ENCODE measurements at regions not wholly inside any gene's neighbourhood (a gene's known extent, or its start where the extent isn't known, plus 50 kb on each side); places are given as distances from the start of the nearest gene placed in this dataset.

DNA sequence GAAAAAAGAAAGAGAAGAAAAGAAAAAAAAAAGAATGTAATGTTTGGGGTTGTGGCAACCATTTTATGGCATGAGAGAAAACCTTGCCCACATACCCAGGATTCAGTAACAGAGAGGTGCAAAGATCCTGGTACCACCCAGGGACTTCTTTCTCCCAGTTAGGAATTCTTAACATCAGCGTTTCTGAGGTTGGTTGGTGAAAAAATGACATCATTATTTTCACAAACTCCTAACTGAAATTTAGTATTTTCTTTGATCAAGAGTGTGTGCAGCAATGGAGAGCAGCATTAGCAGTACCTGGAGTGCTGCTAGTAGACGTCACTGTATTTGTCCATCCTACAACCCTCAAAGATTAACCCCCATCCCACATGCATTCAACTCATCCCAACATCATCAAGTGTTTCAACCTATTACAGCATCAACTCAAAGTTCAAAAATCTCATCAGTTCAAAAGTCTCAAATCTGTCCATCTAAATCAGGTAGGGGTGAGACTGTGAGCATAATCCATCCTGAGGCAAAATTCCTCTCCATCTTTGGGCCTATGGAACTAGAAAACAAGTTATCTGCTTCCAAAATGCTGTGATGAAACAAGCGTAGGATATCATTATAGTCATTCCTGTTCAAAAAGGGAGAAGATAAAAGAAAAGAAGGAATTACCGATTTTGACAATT is 60.1 kb upstream of the MSX2 start:
- DNase-seq: no peak

GRCh38 chr5:174665347-174665746 is 59.0 kb upstream of the MSX2 start:
- DNase-seq: no peak

- DNase-seq: no peak
Observed at GRCh38 chr5:174667526-174667925, 56.9 kb upstream of the MSX2 start.

DNA sequence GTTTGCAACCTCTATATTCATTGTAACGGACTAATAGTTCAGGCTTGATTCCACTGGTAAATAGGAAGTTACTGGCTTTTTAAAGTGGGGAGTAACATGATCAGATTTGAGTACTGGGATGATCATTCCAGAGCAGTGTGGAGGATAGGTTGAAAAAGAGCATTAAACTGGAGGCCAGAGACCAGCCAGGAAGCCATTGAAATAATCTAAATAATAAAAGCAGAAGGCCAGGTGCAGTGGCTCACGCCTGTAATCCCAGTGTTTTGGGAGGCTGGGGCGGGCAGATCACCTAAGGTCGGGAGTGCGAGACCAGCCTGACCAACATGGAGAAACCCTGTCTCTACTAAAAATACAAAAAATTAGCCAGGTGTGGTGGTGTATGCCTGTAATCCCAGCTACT is 56.0 kb upstream of the MSX2 start:
- no peak for DNase-seq

All from CD4-positive, alpha-beta T cell treated with Interleukin-21 for 1 hour (primary cell).